ENCODE measurements at regions not wholly inside any gene's neighbourhood (a gene's known extent, or its start where the extent isn't known, plus 50 kb on each side); places are given as distances from the start of the nearest gene placed in this dataset.

GRCh38 chr4:17029964-17030363 is 131.5 kb upstream of the LDB2 start:
- TF ChIP-seq CTCF (IDR thresholded peaks at IDR 0.05), result no peak
- no peak for TF ChIP-seq POLR2A (IDR thresholded peaks at IDR 0.05)
